ENCODE measurements at regions not wholly inside any gene's neighbourhood (a gene's known extent, or its start where the extent isn't known, plus 50 kb on each side); places are given as distances from the start of the nearest gene placed in this dataset.

DNA sequence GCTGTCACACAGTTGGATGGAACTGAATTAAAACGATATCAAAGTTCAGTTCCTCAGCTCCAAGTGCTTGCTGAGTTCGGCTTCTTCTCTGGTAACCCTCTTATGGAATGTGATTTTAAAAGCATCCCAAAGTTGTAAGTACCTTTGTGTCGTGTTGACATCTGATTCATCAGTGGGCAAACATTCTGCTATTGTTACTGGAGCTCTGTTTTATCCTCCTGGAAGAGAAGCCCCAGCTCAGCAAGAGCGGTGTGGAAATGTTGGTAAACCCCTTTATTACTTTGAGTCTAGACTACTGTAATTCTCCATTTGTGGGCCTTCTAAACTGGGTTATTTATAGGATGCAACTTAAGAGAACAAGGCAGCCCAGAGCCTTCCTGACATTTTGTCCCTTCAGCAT, 699.3 kb upstream of the WWC1 start:
- TF ChIP-seq SP1 (IDR thresholded peaks at IDR 0.05): no peak
- TF ChIP-seq SP1 (CRISPR knock-in tag; IDR thresholded peaks at IDR 0.05): no peak
- no peak for TF ChIP-seq SOX13 (IDR thresholded peaks at IDR 0.05)
- no peak for TF ChIP-seq SOX13 (CRISPR knock-in tag; conservative IDR thresholded peaks at IDR 0.05 in 1 of 2, IDR thresholded peaks at IDR 0.05 in 1 of 2)
- TF ChIP-seq CEBPG (CRISPR knock-in tag; IDR thresholded peaks at IDR 0.05): no peak
- no peak for TF ChIP-seq EEA1 (CRISPR knock-in tag; IDR thresholded peaks at IDR 0.05; ENCODE audit: borderline replicate concordance)
- TF ChIP-seq POLR2AphosphoS5 (IDR thresholded peaks at IDR 0.05; ENCODE audit: low read depth, low read length): no peak
- no peak for TF ChIP-seq TAF15 (IDR thresholded peaks at IDR 0.05; ENCODE audit: low read depth, low read length, poor library complexity, severe bottlenecking)
- TF ChIP-seq EZH2 (conservative IDR thresholded peaks at IDR 0.05; ENCODE audit: low read depth, low read length): no peak
- no peak for TF ChIP-seq ZBTB7A (CRISPR knock-in tag; IDR thresholded peaks at IDR 0.05)
- TF ChIP-seq, protein P1, sequence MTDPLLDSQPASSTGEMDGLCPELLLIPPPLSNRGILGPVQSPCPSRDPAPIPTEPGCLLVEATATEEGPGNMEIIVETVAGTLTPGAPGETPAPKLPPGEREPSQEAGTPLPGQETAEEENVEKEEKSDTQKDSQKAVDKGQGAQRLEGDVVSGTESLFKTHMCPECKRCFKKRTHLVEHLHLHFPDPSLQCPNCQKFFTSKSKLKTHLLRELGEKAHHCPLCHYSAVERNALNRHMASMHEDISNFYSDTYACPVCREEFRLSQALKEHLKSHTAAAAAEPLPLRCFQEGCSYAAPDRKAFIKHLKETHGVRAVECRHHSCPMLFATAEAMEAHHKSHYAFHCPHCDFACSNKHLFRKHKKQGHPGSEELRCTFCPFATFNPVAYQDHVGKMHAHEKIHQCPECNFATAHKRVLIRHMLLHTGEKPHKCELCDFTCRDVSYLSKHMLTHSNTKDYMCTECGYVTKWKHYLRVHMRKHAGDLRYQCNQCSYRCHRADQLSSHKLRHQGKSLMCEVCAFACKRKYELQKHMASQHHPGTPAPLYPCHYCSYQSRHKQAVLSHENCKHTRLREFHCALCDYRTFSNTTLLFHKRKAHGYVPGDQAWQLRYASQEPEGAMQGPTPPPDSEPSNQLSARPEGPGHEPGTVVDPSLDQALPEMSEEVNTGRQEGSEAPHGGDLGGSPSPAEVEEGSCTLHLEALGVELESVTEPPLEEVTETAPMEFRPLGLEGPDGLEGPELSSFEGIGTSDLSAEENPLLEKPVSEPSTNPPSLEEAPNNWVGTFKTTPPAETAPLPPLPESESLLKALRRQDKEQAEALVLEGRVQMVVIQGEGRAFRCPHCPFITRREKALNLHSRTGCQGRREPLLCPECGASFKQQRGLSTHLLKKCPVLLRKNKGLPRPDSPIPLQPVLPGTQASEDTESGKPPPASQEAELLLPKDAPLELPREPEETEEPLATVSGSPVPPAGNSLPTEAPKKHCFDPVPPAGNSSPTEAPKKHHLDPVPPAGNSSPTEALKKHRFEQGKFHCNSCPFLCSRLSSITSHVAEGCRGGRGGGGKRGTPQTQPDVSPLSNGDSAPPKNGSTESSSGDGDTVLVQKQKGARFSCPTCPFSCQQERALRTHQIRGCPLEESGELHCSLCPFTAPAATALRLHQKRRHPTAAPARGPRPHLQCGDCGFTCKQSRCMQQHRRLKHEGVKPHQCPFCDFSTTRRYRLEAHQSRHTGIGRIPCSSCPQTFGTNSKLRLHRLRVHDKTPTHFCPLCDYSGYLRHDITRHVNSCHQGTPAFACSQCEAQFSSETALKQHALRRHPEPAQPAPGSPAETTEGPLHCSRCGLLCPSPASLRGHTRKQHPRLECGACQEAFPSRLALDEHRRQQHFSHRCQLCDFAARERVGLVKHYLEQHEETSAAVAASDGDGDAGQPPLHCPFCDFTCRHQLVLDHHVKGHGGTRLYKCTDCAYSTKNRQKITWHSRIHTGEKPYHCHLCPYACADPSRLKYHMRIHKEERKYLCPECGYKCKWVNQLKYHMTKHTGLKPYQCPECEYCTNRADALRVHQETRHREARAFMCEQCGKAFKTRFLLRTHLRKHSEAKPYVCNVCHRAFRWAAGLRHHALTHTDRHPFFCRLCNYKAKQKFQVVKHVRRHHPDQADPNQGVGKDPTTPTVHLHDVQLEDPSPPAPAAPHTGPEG (CRISPR knock-in tag; IDR thresholded peaks at IDR 0.05): no peak
